ENCODE measurements at regions not wholly inside any gene's neighbourhood (a gene's known extent, or its start where the extent isn't known, plus 50 kb on each side); places are given as distances from the start of the nearest gene placed in this dataset.

GRCh38 chr2:19272941-19273470 lies 85.4 kb downstream of the OSR1 start:
- no peak for TF ChIP-seq POLR2AphosphoS5 (IDR thresholded peaks at IDR 0.05)
- TF ChIP-seq EP300 (IDR thresholded peaks at IDR 0.05), result no peak
- TF ChIP-seq, protein P1, sequence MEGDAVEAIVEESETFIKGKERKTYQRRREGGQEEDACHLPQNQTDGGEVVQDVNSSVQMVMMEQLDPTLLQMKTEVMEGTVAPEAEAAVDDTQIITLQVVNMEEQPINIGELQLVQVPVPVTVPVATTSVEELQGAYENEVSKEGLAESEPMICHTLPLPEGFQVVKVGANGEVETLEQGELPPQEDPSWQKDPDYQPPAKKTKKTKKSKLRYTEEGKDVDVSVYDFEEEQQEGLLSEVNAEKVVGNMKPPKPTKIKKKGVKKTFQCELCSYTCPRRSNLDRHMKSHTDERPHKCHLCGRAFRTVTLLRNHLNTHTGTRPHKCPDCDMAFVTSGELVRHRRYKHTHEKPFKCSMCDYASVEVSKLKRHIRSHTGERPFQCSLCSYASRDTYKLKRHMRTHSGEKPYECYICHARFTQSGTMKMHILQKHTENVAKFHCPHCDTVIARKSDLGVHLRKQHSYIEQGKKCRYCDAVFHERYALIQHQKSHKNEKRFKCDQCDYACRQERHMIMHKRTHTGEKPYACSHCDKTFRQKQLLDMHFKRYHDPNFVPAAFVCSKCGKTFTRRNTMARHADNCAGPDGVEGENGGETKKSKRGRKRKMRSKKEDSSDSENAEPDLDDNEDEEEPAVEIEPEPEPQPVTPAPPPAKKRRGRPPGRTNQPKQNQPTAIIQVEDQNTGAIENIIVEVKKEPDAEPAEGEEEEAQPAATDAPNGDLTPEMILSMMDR (IDR thresholded peaks at IDR 0.05), result no peak

Measured in upper lobe of left lung (tissue), 4 donors.